ENCODE measurements at regions not wholly inside any gene's neighbourhood (a gene's known extent, or its start where the extent isn't known, plus 50 kb on each side); places are given as distances from the start of the nearest gene placed in this dataset.
"Not testable (repeated sequence)": the region's sequence is repeated elsewhere in the genome, so short reads cannot be mapped to it uniquely, and the experiment has no call there.

DNA sequence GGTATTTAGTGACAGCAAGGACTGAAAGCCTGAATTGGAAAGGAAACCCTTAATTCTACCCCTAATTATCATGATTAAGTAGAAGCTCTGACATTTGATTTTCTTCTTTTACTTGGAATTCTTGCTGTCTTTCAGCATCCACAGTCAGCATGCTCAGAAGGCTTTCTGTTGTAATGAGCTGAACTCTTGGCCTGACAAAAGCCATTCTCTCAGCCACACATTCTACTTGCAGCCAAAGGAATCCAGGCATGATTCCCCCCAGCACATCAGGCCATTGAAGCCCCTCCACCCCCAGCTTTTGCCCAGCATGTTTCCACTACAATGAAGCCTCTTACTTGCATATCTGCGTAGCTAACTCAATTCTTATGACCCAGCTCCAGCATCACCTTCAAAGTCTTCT is 94.3 kb upstream of the FRMD4A start:
- no peak for DNase-seq (ENCODE audit: low spot score)

DNA sequence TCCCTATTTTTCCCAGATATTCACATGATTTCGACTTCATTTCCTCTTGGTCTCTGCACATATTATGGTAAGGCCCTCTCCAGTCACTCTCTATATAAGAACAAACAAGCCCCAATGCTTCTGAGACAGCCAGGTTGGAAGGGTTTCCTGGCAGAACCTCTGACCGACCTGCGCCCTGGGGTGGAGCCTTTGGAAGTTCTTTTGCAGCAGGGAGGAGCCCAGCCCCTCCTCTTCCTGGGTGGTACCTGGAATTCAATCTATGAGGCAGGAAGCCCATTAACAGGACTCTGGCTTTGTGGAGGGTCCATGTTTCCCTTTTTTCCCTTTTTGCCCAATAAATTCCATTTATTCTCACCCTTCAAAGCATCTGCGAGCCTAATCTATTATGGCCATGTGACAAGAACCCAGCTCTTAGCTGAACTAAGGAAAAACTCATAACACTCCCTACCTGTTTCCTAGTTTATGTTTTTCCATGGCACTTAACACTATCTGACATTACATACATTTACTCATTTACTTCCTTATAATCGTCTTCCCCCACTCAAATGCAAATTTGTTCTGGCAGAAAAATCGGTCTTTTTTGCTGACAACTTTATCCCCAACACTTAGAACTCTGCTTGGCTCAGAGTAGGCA is 92.5 kb upstream of the FRMD4A start:
- DNase-seq (ENCODE audit: low spot score), result no peak

DNA sequence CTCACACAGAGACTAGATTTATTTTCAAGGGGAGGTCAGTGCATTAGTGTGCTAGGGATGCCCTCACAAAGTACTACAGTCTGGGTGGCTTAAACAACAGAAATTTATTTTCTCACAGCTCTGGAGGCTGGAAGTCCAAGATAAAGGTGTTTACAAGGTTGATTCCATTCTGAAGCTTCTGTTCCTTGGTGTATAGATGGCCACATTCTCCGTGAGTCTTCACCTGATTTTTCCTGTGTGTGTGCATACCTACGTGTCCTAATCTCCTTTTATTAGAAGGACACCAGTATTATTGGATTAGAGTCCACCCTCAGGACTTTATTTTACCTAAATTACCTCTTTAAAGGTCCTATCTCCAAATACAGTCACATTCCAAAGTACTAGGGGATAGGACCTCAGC is 91.7 kb upstream of the FRMD4A start:
- no peak for DNase-seq (ENCODE audit: low spot score)

DNA sequence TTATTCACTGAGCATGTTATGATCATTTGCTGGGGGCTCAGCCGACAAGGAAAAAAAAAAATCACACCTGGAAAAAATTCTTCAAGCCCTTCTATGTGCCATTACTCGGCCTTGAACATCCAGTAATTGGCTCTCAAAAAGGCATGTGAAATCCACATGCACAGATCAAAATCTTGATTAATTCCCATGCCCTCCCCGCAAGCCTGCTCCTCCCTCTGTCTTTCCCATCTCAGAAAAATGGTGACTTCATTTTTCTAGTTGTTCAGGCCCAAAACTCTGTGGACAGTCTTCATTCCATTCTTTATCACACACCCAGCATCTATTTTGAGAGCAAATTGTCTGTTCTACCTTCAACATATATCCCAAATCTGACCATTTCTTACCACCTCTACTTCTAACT is 91.2 kb upstream of the FRMD4A start:
- no peak for DNase-seq (ENCODE audit: low spot score)

DNA sequence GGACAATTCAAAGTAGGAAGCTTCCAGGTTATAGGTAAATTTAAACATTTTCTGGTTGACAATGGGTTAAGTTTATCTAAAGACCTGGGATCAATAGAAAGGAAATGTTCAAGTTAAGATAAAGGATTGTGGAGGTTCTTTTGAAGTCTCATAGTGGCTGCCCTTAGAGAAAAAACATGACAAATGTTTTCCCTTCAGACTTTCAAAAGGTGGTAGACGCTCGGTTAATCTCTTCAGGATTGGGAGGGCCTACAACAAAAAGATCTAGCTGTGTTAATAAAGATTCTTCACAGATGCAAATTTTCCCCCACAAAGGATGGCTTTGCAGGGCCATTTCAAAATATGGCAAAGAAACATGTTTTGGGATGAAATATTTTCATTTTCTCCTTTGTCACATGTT is 86.6 kb upstream of the FRMD4A start:
- not testable (repeated sequence) for DNase-seq (ENCODE audit: low spot score)

DNA sequence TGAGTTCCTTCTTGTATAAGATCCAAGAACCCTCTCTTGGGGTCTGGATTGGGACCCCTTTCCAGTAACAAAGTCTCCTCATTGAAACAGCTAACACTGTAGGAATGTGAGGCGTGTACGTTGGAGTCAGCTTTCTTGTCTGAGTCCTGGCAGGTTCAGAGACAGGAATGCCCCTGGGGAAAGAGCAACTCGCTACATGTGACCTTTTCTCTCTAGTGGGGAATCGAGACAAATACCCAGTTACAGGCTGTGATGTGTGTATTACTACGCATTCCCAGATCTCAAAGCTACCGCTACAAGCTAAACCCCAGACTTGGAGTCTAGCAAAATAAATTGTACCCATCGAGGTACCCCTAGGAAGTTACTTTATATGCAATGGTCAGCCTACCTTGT is 85.6 kb upstream of the FRMD4A start:
- no peak for DNase-seq (ENCODE audit: low spot score)

DNA sequence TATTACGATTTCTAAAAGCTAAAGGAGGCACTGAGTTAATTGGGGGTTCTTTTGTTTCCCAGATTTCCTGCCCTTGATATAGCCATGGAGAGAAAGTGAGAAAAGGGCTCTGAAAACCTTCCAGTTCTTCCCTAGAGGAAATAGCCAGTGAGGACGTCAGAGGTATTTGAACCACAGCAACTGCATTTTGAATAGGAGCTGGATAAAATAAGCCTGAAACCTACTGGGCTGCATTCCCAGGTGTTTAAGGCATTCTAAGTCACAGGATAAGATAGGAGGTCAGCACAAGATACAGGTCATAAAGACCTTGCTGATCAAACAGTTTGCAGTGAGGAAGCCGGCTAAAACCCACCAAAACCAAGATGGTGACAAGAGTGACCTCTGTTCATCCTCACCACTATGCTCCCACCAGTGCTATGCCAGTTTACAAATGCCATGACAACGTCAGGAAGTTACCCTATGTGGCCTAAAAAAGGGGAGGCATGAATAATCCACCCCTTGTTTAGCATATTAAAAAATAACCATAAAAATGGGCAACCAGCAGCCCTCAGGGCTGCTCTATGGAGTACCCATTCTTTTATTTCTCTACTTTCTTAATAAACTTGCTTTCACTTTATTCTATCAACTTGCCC is 85.1 kb upstream of the FRMD4A start:
- DNase-seq (ENCODE audit: low spot score), result no peak

DNA sequence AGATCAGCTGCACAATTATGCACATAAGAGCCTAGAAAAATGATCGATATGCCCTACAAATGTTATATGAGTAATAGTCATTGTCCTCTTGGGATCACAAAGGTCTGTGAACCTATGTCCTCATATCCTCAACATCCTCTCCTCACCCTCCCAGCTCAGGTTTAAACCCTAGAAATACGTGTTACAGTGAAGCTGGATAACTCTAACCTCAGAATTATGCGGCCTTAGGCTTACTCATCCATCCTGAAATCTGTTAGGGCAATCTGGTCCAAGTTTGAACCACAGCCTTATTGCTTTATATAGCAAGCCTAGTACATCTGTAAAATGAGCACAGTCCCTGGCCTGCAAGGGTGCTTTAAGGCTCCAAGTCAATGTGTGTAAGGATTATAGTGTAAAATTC is 84.2 kb upstream of the FRMD4A start:
- no peak for DNase-seq (ENCODE audit: low spot score)

DNA sequence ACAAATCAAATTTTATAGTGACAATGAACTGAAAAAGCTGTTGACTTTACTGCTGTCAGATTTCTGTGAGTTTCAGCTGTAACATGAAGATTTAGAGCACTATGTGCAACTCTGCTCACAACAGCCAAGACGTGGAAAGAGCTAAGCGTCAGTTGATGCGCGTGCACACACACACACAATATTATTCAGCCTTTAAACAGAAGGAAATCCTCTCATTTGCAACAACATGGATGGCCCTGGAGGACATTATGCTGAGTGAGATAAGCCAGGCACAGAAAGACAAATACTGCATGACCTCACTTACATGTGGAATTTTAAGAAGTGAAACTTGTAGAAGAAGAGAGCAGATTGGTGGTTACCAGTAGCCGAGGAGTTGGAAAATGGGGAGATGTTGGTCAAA is 82.8 kb upstream of the FRMD4A start:
- no peak for DNase-seq (ENCODE audit: low spot score)

DNA sequence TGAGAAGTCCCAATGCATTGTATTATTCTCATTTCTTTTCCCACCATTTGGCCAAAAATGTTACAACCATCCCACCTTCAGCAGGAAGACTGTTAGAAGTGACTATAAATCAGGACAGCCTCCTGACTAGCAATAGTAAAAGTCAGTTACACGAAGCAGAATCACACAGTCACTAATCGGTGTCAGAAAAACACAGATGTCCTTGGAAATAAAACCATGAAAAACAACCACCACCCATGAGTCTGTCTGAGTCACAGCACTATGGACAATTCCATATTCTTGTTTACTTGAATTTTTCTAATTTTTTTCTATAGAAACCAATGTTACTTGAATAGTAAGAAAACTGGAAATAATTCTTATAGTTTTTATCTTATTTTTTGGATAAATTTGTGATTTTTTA is 81.9 kb upstream of the FRMD4A start:
- DNase-seq (ENCODE audit: low spot score), result no peak

DNA sequence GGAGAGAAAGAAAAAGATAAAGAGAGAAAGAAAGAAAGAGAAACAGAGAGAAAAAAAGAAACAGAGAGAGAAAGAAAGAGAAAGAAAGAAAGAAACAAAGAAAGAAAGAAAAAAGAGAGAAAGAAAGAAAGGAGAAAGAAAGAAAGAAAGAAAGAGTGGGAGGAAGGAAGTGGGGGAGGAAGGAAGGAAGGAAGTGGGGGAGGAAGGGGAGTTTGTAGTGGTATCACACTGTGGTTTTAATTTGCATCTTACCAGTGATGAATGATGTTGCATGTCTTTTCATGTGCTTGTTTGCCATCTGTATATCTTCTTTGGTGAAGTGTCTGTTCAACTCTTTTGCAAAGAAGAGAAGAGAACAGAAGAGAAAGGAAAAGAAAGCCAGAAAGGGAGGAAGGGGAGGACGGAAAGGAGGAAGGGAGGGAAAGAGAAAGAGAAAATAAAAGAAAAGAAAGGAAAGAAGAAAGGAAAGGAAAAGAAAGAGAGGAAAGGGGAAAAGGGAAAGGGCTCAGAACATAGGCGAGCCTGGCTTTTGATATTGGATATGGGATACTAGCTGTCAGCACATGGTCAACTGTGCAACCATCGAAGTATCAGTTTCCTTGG is 79.2 kb upstream of the FRMD4A start:
- DNase-seq (ENCODE audit: low spot score), result no peak

DNA sequence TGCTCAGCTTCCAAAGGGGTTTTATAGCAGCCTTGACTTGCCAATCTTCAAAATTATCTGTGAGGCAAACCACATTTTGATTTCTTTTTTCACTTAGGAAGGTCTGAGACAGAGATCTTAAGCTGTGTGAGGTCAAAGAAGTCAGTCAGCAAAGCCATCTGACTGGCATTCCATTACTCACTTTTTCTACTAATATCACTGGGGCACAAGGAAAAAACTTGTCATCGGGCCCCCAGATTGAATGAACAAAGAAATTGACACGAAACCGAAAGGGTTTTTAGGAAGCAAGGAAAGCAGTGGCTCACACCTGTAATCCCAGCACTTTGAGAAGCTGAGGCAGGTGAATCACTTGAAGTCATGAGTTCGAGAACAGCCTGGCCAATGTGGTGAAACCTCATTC is 78.5 kb upstream of the FRMD4A start:
- DNase-seq (ENCODE audit: low spot score), result no peak

DNA sequence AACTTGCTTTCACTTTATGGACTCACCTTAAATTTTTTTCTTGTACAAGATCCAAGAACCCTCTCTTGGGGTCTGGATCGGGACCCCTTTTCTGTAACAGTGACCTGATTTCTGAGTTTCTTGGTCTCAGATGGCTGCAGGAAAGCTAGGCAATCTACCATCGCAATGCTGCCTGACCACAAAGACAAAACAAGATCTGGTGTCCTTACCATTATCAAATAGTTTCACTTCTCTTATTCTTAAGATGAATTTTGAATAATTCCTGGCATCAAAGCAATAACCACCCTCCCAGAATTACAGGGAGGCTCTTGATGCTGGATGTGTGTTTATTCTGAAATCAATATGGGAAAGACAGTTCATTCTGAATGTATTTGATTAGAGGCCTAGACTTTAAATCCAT is 77.4 kb upstream of the FRMD4A start:
- no peak for DNase-seq (ENCODE audit: low spot score)

DNA sequence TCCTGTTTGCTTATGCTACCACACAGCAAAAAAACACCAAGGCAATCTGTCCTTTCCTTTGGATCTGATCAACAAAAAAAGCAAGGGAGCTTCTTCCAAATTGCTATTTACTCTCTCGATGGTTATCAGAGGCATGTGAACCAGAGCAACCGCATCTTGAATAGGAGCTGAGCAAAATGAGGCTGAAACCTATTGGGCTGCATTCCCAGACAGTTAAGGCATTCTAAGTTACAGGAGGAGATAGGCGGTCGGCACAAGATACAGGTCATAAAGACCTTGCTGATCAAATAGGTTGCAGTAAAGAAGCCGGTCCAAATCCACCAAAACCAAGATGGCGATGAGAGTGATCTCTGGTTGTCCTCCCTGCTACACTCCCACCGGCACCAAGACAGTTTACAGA is 76.8 kb upstream of the FRMD4A start:
- no peak for DNase-seq (ENCODE audit: low spot score)

DNA sequence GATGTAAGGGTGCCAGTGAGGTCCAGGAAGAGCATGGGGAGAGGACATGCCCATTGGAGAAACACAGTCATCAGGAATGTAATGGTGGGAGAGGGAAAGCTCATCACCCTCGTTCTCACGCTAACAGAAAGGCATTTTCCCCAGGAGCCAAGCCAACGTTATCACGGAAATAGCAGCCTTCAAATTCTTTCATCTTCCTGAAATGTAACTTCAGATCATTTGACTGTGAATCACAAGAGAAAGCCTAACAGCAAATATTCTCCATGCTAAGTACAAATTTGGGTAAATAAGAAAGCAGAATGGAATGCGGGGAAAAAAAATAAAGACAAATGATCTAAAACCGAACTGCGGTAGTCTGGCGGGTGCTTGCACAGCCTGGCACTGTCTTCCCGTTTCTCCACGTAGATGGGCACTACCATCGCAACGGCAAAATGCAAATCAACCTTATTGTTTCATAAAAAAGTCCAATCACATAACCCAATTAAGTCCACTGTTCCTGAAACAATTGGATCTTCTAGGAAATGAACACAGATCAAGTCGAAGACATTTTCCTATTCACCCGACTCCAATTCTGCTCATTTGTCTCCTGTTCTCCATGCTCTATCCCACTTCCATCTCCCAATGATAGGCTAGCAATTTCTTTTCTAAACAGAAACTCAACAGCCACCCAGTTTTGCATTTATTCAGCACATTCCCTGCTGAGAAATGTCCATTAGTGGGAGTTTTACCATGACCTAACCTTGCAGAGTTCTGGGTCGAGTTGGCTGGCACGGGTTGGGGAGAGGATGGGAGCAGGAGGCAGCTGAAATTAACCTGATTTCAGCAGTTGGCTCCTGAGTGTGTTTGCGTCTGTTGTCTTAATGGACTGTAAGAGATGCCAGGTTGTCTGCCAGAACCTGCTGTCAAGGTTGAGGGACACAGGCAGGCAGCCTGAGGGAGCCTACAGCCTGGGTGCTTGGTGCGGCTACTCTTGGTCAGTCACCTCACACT is 74.6 kb upstream of the FRMD4A start:
- peak; percentile 32 for DNase-seq (ENCODE audit: low spot score)

DNA sequence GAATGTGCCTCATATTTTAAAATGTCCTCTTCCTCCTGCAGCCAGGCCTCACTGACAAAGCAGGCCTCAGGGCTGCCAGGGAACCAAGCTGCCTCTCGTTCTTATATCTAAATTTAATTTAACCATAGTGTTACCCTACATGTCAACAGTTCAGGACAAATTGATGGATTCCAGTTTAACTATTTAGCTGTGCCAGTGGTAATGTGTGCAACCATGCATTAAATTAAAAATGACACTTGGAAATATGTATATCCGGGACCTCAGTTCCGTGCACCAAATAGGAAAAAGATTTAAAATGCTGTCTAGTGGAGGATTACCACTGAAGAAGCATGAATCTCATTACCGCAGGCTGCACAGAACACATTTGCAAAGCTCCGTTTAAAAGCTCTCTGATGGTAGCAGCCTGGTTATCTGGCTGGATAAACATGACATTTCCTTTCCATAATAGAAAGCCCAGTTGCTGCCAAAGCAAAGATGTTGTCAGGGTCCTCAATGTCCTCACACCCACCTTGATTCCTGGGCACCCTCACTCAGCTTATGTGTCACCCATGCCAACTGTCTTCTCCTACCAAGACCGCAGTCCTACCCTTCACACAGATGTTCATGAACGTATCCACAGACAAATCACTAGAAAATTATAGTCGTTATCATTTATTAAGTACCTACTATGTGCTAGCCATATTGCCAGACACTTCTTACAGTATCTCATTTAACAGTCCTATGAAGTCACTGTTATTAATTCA is 73.3 kb upstream of the FRMD4A start:
- DNase-seq (ENCODE audit: low spot score), result no peak

DNA sequence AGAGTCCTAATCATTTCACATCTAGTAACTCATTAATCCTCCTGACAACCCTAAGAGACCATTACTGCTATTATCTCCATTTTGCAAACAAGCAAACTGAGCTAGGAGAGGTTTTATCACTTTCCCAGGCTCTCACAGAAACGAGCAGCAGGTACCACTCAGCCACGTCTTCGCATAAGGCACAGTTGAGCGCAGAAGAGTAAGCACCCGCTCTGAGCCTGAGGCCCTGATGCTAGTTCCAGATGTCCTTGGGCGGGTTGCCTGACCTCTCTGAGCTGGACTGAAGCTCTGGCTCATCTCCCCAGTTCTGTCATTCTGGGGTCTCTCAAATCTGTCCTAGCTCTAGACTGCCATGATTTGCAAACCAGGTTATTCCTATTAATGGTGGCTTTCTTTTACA is 72.6 kb upstream of the FRMD4A start:
- DNase-seq (ENCODE audit: low spot score), result no peak

DNA sequence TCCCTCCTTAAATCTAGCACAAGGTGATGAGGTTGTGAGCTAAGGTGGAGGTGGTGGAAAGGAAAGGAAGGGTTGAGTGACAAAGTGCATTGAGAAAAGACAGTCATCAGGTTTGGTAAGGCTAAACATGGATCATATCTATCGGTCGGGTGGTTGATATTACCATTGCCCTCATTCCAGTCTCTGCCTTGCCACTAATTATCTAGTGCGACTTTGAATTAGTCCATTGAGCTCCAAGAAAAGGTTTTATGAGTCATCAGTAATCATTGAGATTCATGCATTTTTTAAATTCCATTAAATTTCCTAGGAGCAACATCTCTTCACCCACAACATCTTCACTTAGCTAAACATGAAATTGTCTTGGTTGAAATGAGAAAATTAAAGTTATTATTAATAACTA is 68.9 kb upstream of the FRMD4A start:
- no peak for DNase-seq (ENCODE audit: low spot score)

DNA sequence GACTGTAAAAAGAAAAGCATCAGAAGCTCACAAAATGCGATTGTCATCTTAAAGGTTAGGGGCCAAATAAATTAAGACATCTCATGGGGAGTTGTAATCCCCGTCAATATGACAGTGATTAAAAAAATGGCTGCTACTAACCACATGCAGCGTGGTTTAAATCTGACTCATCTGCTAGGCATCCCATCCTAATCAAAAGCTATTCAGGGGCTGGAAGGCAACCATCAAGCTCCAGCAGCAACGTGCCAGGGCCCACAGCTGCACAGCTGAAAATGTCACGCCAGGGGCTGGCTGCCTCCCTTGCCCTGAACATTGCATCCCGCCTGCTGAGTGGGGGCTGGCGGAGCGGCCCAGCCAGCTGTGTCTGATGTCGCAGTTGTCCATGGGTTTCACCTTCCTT is 66.3 kb upstream of the FRMD4A start:
- peak; percentile 74 for DNase-seq (ENCODE audit: low spot score)

DNA sequence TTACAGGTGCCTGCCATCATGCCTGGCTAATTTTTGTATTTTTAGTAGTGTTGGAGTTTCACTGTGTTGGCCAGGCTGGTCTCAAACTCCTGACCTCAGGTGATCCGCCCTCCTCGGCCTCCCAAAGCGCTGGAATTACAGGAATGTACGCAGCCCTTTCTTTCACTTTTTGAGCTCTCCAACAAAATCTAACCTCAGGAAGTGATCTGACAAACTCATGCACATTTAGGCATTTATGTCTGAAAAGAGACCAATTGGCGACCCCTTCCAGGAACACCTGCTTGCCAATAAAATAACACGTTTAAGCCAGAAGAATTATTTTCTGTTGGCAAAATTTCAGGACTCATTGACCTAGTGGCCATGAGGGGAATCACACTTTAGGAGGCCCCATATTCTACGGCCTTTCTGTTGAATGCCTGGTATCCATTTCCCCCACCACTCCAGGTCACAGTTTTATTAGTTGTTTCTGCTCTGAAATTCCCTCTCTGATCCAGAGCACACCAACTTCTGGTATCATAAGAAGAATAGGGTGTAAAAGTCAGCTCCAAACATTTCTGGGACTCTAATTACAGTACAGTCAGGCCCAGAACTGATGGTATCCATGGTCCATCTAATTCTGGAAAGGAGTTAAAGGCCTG is 65.8 kb upstream of the FRMD4A start:
- DNase-seq (ENCODE audit: low spot score), result peak; percentile 8

DNA sequence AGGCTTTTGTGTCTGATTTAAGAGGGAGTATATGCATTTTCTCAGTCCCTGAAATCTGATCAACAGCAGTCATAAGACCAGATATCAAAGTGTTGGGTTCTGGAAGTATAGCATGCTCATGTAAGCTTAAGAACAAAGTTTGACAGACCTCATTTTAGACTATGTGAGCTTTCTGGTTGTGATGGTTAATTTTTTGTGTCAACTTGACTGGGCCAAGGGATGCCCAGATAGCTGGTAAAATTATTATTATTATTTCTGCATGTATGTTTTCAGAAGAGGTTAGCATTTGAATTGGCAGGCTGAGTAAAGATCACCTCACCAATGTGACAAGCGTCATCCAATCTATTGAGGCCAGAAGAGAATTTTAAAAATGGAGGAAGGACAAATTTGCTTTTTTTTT is 63.5 kb upstream of the FRMD4A start:
- no peak for DNase-seq (ENCODE audit: low spot score)

DNA sequence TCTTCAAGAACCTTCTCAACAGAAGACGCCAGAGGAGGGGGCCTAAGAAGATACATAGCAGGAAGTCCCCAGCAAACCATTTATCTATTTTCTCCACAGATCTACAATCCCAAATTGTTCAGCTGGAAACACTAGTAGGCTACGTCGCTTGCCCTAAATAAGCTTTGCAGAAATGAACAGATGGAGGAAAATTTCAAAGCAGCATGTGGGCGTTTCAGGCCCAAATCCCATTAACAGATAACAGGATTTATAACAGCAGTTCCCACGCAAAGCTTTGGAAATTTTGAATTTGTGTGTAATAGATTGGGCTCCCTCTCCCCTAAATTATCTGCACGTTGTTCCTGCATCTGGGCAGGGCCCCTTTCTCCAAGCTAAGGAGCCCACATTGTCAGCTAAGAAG is 60.6 kb upstream of the FRMD4A start:
- DNase-seq (ENCODE audit: low spot score), result no peak

All from pons (tissue), 1 donor.